ENCODE measurements at regions not wholly inside any gene's neighbourhood (a gene's known extent, or its start where the extent isn't known, plus 50 kb on each side); places are given as distances from the start of the nearest gene placed in this dataset.
"Not testable (repeated sequence)": the region's sequence is repeated elsewhere in the genome, so short reads cannot be mapped to it uniquely, and the experiment has no call there.

GRCh38 chr22:22193923-22194322 is 50.7 kb upstream of the VPREB1 start:
- DNase-seq (ENCODE audit: low read depth): no peak

- DNase-seq (ENCODE audit: low read depth): not testable (repeated sequence)
Observed at GRCh38 chr22:22193462-22193861, 51.1 kb upstream of the VPREB1 start.

GRCh38 chr22:22193006-22193405 is 51.6 kb upstream of the VPREB1 start:
- not testable (repeated sequence) for DNase-seq (ENCODE audit: low read depth)

GRCh38 chr22:22189796-22190195 is 54.8 kb upstream of the VPREB1 start:
- DNase-seq (ENCODE audit: low read depth): not testable (repeated sequence)

- not testable (repeated sequence) for DNase-seq (ENCODE audit: low read depth)
Observed at GRCh38 chr22:22187863-22188262, 56.7 kb upstream of the VPREB1 start.

GRCh38 chr22:22187299-22187698 is 57.3 kb upstream of the VPREB1 start:
- no peak for DNase-seq (ENCODE audit: low read depth)

GRCh38 chr22:22185844-22186499 is 58.6 kb upstream of the VPREB1 start:
- DNase-seq (ENCODE audit: low read depth): no peak

GRCh38 chr22:22185217-22185616 is 59.4 kb upstream of the VPREB1 start:
- no peak for DNase-seq (ENCODE audit: low read depth)

- no peak for DNase-seq (ENCODE audit: low read depth)
Observed at GRCh38 chr22:22184277-22184807, 60.2 kb upstream of the VPREB1 start.

- DNase-seq (ENCODE audit: low read depth): no peak
Observed at GRCh38 chr22:22182990-22183264, 61.7 kb upstream of the VPREB1 start.

GRCh38 chr22:22182218-22182989 is 62.2 kb upstream of the VPREB1 start:
- no peak for DNase-seq (ENCODE audit: low read depth)

GRCh38 chr22:22181341-22181850 is 63.2 kb upstream of the VPREB1 start:
- DNase-seq (ENCODE audit: low read depth): no peak

GRCh38 chr22:22180738-22181285 is 63.8 kb upstream of the VPREB1 start:
- DNase-seq (ENCODE audit: low read depth): no peak

- no peak for DNase-seq (ENCODE audit: low read depth)
Observed at GRCh38 chr22:22179858-22180257, 64.7 kb upstream of the VPREB1 start.

- no peak for DNase-seq (ENCODE audit: low read depth)
Observed at GRCh38 chr22:22178992-22179391, 65.6 kb upstream of the VPREB1 start.

GRCh38 chr22:22178355-22178965 is 66.1 kb upstream of the VPREB1 start:
- DNase-seq (ENCODE audit: low read depth): no peak

GRCh38 chr22:22176929-22177616 is 67.5 kb upstream of the VPREB1 start:
- no peak for DNase-seq (ENCODE audit: low read depth)

- DNase-seq (ENCODE audit: low read depth): not testable (repeated sequence)
Observed at GRCh38 chr22:22172896-22173628, 71.5 kb upstream of the VPREB1 start.

GRCh38 chr22:22171357-22172218 is 73.0 kb upstream of the VPREB1 start:
- DNase-seq (ENCODE audit: low read depth): no peak

- no peak for DNase-seq (ENCODE audit: low read depth)
Observed at GRCh38 chr22:22169923-22170322, 74.7 kb upstream of the VPREB1 start.
